ENCODE measurements at regions not wholly inside any gene's neighbourhood (a gene's known extent, or its start where the extent isn't known, plus 50 kb on each side); places are given as distances from the start of the nearest gene placed in this dataset.

DNA sequence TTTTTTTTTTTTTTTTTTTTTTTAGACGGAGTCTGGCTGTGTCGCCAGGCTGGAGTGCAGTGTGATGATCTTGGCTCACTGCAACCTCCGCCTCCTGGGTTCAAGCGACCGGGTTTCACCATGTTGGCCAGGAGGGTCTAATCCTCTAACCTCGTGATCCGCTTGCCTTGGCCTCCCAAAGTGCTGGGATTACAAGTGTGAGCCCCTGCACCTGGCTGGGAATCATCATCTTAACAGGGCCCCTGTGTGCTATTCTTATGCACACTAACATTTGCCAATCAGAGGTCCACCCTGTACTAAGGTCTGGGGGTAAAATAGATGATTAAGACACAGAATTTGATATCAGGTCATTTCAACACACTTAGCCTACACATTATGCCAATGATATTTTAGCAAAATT is 278.7 kb upstream of the CHRM3 start:
- TF ChIP-seq, protein P1, sequence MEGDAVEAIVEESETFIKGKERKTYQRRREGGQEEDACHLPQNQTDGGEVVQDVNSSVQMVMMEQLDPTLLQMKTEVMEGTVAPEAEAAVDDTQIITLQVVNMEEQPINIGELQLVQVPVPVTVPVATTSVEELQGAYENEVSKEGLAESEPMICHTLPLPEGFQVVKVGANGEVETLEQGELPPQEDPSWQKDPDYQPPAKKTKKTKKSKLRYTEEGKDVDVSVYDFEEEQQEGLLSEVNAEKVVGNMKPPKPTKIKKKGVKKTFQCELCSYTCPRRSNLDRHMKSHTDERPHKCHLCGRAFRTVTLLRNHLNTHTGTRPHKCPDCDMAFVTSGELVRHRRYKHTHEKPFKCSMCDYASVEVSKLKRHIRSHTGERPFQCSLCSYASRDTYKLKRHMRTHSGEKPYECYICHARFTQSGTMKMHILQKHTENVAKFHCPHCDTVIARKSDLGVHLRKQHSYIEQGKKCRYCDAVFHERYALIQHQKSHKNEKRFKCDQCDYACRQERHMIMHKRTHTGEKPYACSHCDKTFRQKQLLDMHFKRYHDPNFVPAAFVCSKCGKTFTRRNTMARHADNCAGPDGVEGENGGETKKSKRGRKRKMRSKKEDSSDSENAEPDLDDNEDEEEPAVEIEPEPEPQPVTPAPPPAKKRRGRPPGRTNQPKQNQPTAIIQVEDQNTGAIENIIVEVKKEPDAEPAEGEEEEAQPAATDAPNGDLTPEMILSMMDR (conservative IDR thresholded peaks at IDR 0.05; ENCODE audit: low read length) = no peak
- no peak for TF ChIP-seq EZH2phosphoT487 (IDR thresholded peaks at IDR 0.05; ENCODE audit: borderline replicate concordance)
